DND-41 (cell line): ENCODE measurements at regions not wholly inside any gene's neighbourhood (a gene's known extent, or its start where the extent isn't known, plus 50 kb on each side); places are given as distances from the start of the nearest gene placed in this dataset.

Source experiments
- EZH2 ChIP-seq: IDR thresholded peaks from 3 replicates; pipeline ENCODE4 v1.6.1; 2012; ENCODE audit warnings: borderline replicate concordance, low read depth, mild to moderate bottlenecking, moderate library complexity, low read length, inconsistent platforms; ENCODE audit not compliant: severe bottlenecking
- TF ChIP-seq, protein P1 (sequence below): IDR thresholded peaks from 2 replicates; pipeline ENCODE4 v1.5.1; 2012; ENCODE audit warnings: borderline replicate concordance, low read length, moderate library complexity, mild to moderate bottlenecking; ENCODE audit not compliant: poor library complexity, severe bottlenecking; ENCODE audit errors: extremely low read depth

GRCh38 chr6:102352552-102352951, 959.0 kb downstream of the GRIK2 start:
- TF ChIP-seq, protein P1, sequence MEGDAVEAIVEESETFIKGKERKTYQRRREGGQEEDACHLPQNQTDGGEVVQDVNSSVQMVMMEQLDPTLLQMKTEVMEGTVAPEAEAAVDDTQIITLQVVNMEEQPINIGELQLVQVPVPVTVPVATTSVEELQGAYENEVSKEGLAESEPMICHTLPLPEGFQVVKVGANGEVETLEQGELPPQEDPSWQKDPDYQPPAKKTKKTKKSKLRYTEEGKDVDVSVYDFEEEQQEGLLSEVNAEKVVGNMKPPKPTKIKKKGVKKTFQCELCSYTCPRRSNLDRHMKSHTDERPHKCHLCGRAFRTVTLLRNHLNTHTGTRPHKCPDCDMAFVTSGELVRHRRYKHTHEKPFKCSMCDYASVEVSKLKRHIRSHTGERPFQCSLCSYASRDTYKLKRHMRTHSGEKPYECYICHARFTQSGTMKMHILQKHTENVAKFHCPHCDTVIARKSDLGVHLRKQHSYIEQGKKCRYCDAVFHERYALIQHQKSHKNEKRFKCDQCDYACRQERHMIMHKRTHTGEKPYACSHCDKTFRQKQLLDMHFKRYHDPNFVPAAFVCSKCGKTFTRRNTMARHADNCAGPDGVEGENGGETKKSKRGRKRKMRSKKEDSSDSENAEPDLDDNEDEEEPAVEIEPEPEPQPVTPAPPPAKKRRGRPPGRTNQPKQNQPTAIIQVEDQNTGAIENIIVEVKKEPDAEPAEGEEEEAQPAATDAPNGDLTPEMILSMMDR: no peak
- no peak for TF ChIP-seq EZH2
